DND-41 (cell line): ENCODE measurements at regions not wholly inside any gene's neighbourhood (a gene's known extent, or its start where the extent isn't known, plus 50 kb on each side); places are given as distances from the start of the nearest gene placed in this dataset.

ENCODE experiments used
- ATAC-seq: fragments of 200-7000 bp; cut with Tn5 transposase; 3 replicates; pipeline ENCODE4 v1.9.1; 2021; ENCODE audit warnings: low read depth; ENCODE audit not compliant: insufficient read depth
- DNase-seq: peaks from one replicate; pipeline ENCODE4 v3.0.0-alpha.2; 2020
- H2AFZ ChIP-seq: 2 replicates; pipeline ENCODE4 v1.6.0; 2012; ENCODE audit warnings: low read depth, low read length
- H3K27ac ChIP-seq: 2 replicates; pipeline ENCODE4 v1.5.1; 2012; ENCODE audit warnings: low read length, inconsistent platforms
- H3K27me3 ChIP-seq: fragments of 200-600 bp; sonication (generic); 2 replicates; pipeline ENCODE4 v1.6.0; 2012; ENCODE audit warnings: low read length, mild to moderate bottlenecking, inconsistent platforms; ENCODE audit not compliant: insufficient read depth, poor library complexity
- H3K36me3 ChIP-seq: 2 replicates; pipeline ENCODE4 v1.5.1; 2012; ENCODE audit warnings: low read length, inconsistent platforms; ENCODE audit not compliant: insufficient read depth
- H3K4me1 ChIP-seq: 2 replicates; pipeline ENCODE4 v1.5.1; 2012; ENCODE audit warnings: mild to moderate bottlenecking, low read length; ENCODE audit not compliant: insufficient read depth
- H3K4me2 ChIP-seq: 2 replicates; pipeline ENCODE4 v1.6.0; 2012; ENCODE audit warnings: mild to moderate bottlenecking, moderate library complexity, low read length, inconsistent platforms; ENCODE audit not compliant: insufficient read depth
- H3K4me3 ChIP-seq, 2 experiments: fragments of 200-600 bp in 1 of 2; shearing (Covaris generic) in 1 of 2; 2 replicates each; pipeline ENCODE4 v1.5.1; 2012 to 2016; ENCODE audit warnings: inconsistent platforms in 2 of 2, low read length in 2 of 2, mild to moderate bottlenecking in 2 of 2, low read depth in 1 of 2, moderate library complexity in 1 of 2
- H3K79me2 ChIP-seq: 2 replicates; pipeline ENCODE4 v1.6.0; 2012; ENCODE audit warnings: low read length, inconsistent platforms; ENCODE audit not compliant: insufficient read depth
- H3K9ac ChIP-seq: 2 replicates; pipeline ENCODE4 v1.6.0; 2012; ENCODE audit warnings: low read depth, mild to moderate bottlenecking, inconsistent platforms, low read length, moderate library complexity
- H3K9me3 ChIP-seq: 2 replicates; pipeline ENCODE4 v1.5.1; 2012; ENCODE audit warnings: low read length, moderate library complexity, mild to moderate bottlenecking, inconsistent platforms; ENCODE audit not compliant: insufficient read depth, severe bottlenecking
- H4K20me1 ChIP-seq: 2 replicates; pipeline ENCODE4 v1.6.0; 2012; ENCODE audit warnings: low read length; ENCODE audit not compliant: insufficient read depth
- EZH2 ChIP-seq: IDR thresholded peaks from 3 replicates; pipeline ENCODE4 v1.6.1; 2012; ENCODE audit warnings: borderline replicate concordance, low read depth, mild to moderate bottlenecking, moderate library complexity, low read length, inconsistent platforms; ENCODE audit not compliant: severe bottlenecking
- TF ChIP-seq, protein P1 (sequence below): IDR thresholded peaks from 2 replicates; pipeline ENCODE4 v1.5.1; 2012; ENCODE audit warnings: borderline replicate concordance, low read length, moderate library complexity, mild to moderate bottlenecking; ENCODE audit not compliant: poor library complexity, severe bottlenecking; ENCODE audit errors: extremely low read depth

GRCh38 chr13:63041640-63042414 is 1626.2 kb upstream of the PCDH20 start:
- no peak for DNase-seq

DNA sequence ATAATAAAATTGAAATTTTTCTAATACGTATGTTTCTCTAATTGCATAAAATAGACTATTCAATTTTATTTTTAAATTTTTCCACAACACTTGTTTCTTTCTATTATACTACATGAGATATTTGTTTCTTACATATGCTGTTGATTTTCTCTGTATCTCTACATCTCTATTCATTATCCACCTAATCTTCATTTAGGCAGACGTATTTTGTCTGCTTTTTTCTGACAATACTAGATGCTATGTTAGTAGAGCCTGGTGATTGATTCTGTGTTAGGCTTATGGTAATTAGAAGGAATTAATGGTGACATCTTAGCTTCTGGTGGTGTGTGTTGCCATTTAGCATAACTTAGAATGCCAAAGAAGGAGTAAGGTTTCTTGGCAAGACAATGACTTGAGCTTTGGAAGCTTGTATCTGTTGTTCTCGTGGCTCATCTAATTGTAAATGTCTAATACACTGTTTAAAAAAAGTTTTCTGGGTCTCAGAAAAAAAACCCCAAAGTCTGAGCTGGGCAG is 1610.7 kb upstream of the PCDH20 start:
- Histone ChIP-seq H3K36me3 (no peaks in the 10 kb centered on the region), H3K27ac (no peak overlapping the region), H2AFZ (no peak overlapping the region), H3K9me3 (no peaks in the 10 kb centered on the region), H3K27me3 (no peaks in the 10 kb centered on the region), H3K4me1 (peaks cover 8% of the 10 kb centered on the region), H3K79me2 (no peaks in the 10 kb centered on the region), H3K4me2 (no peak overlapping the region), H4K20me1 (no peaks in the 10 kb centered on the region), H3K9ac (no peak overlapping the region), H3K4me3 (no peak overlapping the region)
- no peak for ATAC-seq
- TF ChIP-seq, protein P1, sequence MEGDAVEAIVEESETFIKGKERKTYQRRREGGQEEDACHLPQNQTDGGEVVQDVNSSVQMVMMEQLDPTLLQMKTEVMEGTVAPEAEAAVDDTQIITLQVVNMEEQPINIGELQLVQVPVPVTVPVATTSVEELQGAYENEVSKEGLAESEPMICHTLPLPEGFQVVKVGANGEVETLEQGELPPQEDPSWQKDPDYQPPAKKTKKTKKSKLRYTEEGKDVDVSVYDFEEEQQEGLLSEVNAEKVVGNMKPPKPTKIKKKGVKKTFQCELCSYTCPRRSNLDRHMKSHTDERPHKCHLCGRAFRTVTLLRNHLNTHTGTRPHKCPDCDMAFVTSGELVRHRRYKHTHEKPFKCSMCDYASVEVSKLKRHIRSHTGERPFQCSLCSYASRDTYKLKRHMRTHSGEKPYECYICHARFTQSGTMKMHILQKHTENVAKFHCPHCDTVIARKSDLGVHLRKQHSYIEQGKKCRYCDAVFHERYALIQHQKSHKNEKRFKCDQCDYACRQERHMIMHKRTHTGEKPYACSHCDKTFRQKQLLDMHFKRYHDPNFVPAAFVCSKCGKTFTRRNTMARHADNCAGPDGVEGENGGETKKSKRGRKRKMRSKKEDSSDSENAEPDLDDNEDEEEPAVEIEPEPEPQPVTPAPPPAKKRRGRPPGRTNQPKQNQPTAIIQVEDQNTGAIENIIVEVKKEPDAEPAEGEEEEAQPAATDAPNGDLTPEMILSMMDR: no peak
- no peak for TF ChIP-seq EZH2
- DNase-seq: no peak

More at GRCh38 chr13:63041640-63042414, 1626.2 kb upstream of the PCDH20 start:
- H3K27me3 ChIP-seq: no peaks in the 10 kb centered on the region
- no peaks in the 10 kb centered on the region for H3K4me1 ChIP-seq
- TF ChIP-seq EZH2: no peak
- TF ChIP-seq, protein P1: no peak
- H3K27ac ChIP-seq: no peak overlapping the region
- no peak overlapping the region for H3K4me3 ChIP-seq
- H3K9ac ChIP-seq: no peak overlapping the region
- H3K36me3 ChIP-seq: no peaks in the 10 kb centered on the region
- H4K20me1 ChIP-seq: no peaks in the 10 kb centered on the region
- no peak overlapping the region for H3K4me2 ChIP-seq
- no peak for ATAC-seq
- H3K9me3 ChIP-seq: no peaks in the 10 kb centered on the region
- H2AFZ ChIP-seq: no peak overlapping the region
- no peaks in the 10 kb centered on the region for H3K79me2 ChIP-seq

- Histone ChIP-seq H3K79me2 (no peaks in the 10 kb centered on the region), H3K27ac (no peak overlapping the region), H3K36me3 (no peaks in the 10 kb centered on the region), H3K4me1 (peaks cover 8% of the 10 kb centered on the region), H3K27me3 (no peaks in the 10 kb centered on the region), H2AFZ (no peak overlapping the region), H3K4me3 (no peak overlapping the region), H3K9ac (no peak overlapping the region), H4K20me1 (no peaks in the 10 kb centered on the region), H3K4me2 (no peak overlapping the region), H3K9me3 (no peaks in the 10 kb centered on the region)
- TF ChIP-seq, protein P1: no peak
- no peak for TF ChIP-seq EZH2
- DNase-seq: no peak
- no peak for ATAC-seq
These were observed 1610.1 kb upstream of the PCDH20 start for GRCh38 chr13:63025741-63026140.
